Fibroblast of lung (primary cell): ENCODE measurements at regions not wholly inside any gene's neighbourhood (a gene's known extent, or its start where the extent isn't known, plus 50 kb on each side); places are given as distances from the start of the nearest gene placed in this dataset.

Experiments
- DNase-seq, 2 donors: peaks; one replicate each; pipeline versions ENCODE4 v3.0.0 to v3.0.0-alpha.2; 2010; ENCODE audit warnings: low read depth in 2 of 2
- H2AFZ ChIP-seq: 2 replicates; pipeline ENCODE4 v1.5.1; 2012; ENCODE audit warnings: low read length, control low read depth, inconsistent platforms
- H3K27ac ChIP-seq: 2 replicates; pipeline ENCODE4 v1.5.1; 2011; ENCODE audit warnings: low read length, control low read depth; ENCODE audit not compliant: insufficient read depth
- H3K27me3 ChIP-seq: 2 replicates; pipeline ENCODE4 v1.5.1; 2011; ENCODE audit warnings: mild to moderate bottlenecking, low read length; ENCODE audit not compliant: control insufficient read depth, insufficient read depth
- H3K36me3 ChIP-seq: 2 replicates; pipeline ENCODE4 v1.5.1; 2011; ENCODE audit warnings: low read length; ENCODE audit not compliant: control insufficient read depth, insufficient read depth
- H3K4me1 ChIP-seq: 2 replicates; pipeline ENCODE4 v1.5.1; 2011; ENCODE audit warnings: low read length; ENCODE audit not compliant: control insufficient read depth, insufficient read depth; ENCODE audit errors: extremely low read depth
- H3K4me2 ChIP-seq: 2 replicates; pipeline ENCODE4 v1.5.1; 2011; ENCODE audit warnings: low read length, control low read depth; ENCODE audit not compliant: insufficient read depth; ENCODE audit errors: extremely low read depth
- H3K4me3 ChIP-seq, 4 experiments: fragments of 200-600 bp in 1 of 4; sonication (generic) in 1 of 4; replicated peaks in 1 of 4; 2 replicates each; pipeline ENCODE4 v1.5.1; 2011 to 2016; ENCODE audit warnings: low read length in 4 of 4, low read depth in 3 of 4, mild to moderate bottlenecking in 3 of 4, control low read depth in 2 of 4, inconsistent platforms in 1 of 4, mixed read lengths in 1 of 4; ENCODE audit not compliant: insufficient read depth in 1 of 4; ENCODE audit errors: control extremely low read depth in 1 of 4
- H3K79me2 ChIP-seq: 2 replicates; pipeline ENCODE4 v1.5.1; 2012; ENCODE audit warnings: mild to moderate bottlenecking, low read length, inconsistent platforms; ENCODE audit not compliant: control insufficient read depth, insufficient read depth
- H3K9ac ChIP-seq: 2 replicates; pipeline ENCODE4 v1.5.1; 2011; ENCODE audit warnings: mild to moderate bottlenecking, low read length, control low read depth; ENCODE audit not compliant: insufficient read depth
- H3K9me3 ChIP-seq: 2 replicates; pipeline ENCODE4 v1.5.1; 2012; ENCODE audit warnings: low read depth, low read length; ENCODE audit not compliant: control insufficient read depth, insufficient read depth
- H4K20me1 ChIP-seq: 2 replicates; pipeline ENCODE4 v1.5.1; 2011; ENCODE audit warnings: low read length; ENCODE audit not compliant: control insufficient read depth, insufficient read depth; ENCODE audit errors: extremely low read depth
- EZH2 ChIP-seq: IDR thresholded peaks from 2 replicates; pipeline ENCODE4 v1.5.1; 2012; ENCODE audit warnings: low read length, control low read depth, mild to moderate bottlenecking; ENCODE audit errors: missing control alignments
- TF ChIP-seq, protein P1 (sequence below), 2 donors: IDR thresholded peaks in 1 of 2; conservative IDR thresholded peaks in 1 of 2; 1 replicate in 1 of 2; 2 replicates in 1 of 2; pipeline ENCODE4 v1.5.1; 2011 to 2012; ENCODE audit warnings: low read length in 2 of 2, control low read depth in 1 of 2, inconsistent platforms in 1 of 2, low read depth in 1 of 2, mild to moderate bottlenecking in 1 of 2

DNA sequence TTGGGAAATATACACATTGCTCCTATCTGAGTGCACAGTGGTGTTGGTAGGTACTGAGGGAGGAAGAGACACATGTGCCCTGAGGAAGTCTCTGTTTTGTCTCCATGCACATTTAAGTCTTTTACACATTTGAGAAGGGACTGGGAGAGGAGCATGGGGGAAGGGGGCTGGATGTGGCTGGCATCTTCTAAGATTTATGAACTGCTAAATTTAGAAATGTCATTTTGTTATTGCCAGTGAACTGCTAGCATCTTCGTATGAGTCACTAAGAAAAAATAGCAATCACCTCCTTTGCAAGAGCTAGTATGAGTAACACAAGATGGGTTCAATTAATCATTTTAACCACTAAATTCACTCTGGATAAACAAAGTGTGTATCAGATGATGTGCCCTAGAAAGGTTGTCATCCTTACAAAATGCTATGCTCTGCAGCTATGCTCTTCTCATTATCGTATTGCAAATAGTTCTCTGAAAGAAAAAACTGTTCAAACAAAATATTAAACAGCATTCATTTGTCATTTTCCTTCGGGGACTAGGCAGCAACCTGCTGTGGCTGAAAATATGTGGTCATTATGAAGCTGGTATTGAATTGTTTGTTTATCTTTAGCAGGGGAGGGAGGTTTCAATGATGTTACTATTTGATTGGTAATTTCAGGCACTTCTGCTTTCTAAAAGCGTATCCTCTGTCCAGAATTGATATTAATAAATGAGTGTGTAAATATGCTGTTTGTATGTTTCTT, 236.5 kb downstream of the DMRTA1 start:
- H3K36me3 ChIP-seq = no peaks in the 10 kb centered on the region
- H3K27ac ChIP-seq = peak overlapping the region; percentile 39

DNA sequence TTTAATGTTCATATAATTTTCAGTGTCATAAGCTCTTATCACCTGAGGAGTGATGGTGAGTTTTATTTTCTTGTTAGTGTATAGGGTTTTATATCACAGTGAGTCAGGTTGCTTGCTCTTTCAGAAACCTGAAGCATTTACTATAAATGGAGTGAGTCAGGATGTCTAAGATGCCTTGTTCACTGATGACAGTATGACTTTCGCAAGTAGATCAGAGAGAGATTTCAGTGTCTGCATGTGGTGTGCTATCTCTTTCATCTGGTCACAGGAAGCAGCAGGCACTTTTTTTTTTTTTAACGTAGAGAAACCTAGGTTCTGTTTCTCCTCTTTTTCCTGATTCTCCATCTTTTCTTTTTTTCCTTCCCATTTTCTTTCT, 237.1 kb downstream of the DMRTA1 start:
- Histone ChIP-seq H3K4me1 (peaks cover 7% of the 10 kb centered on the region), H2AFZ (no peak overlapping the region), H3K27ac (peak overlapping the region; percentile 39), H3K4me3 (peak overlapping the region in 1 of 4 experiments; percentile 28), H4K20me1 (no peaks in the 10 kb centered on the region), H3K36me3 (no peaks in the 10 kb centered on the region), H3K27me3 (no peaks in the 10 kb centered on the region), H3K79me2 (no peaks in the 10 kb centered on the region), H3K9me3 (no peaks in the 10 kb centered on the region), H3K4me2 (peak overlapping the region; percentile 76), H3K9ac (no peak overlapping the region)
- TF ChIP-seq, protein P1, sequence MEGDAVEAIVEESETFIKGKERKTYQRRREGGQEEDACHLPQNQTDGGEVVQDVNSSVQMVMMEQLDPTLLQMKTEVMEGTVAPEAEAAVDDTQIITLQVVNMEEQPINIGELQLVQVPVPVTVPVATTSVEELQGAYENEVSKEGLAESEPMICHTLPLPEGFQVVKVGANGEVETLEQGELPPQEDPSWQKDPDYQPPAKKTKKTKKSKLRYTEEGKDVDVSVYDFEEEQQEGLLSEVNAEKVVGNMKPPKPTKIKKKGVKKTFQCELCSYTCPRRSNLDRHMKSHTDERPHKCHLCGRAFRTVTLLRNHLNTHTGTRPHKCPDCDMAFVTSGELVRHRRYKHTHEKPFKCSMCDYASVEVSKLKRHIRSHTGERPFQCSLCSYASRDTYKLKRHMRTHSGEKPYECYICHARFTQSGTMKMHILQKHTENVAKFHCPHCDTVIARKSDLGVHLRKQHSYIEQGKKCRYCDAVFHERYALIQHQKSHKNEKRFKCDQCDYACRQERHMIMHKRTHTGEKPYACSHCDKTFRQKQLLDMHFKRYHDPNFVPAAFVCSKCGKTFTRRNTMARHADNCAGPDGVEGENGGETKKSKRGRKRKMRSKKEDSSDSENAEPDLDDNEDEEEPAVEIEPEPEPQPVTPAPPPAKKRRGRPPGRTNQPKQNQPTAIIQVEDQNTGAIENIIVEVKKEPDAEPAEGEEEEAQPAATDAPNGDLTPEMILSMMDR (conservative IDR thresholded peaks at IDR 0.05 in 1 of 2, IDR thresholded peaks at IDR 0.05 in 1 of 2; ENCODE audit: low read depth in 1 of 2, low read length in 2 of 2) = no peak
- TF ChIP-seq EZH2 = no peak
- DNase-seq = peak; percentile 77 to 81

More for the DNA sequence above, 236.5 kb downstream of the DMRTA1 start:
- Histone ChIP-seq H3K27me3 (no peaks in the 10 kb centered on the region), H2AFZ (no peak overlapping the region), H3K4me3 (peak overlapping the region in 1 of 4 experiments; percentile 28), H3K4me2 (peak overlapping the region; percentile 76), H3K9ac (no peak overlapping the region), H3K79me2 (no peaks in the 10 kb centered on the region), H4K20me1 (no peaks in the 10 kb centered on the region), H3K9me3 (no peaks in the 10 kb centered on the region), H3K4me1 (peaks cover 7% of the 10 kb centered on the region)
- no peak for TF ChIP-seq EZH2
- TF ChIP-seq, protein P1 (conservative IDR thresholded peaks at IDR 0.05 in 1 of 2, IDR thresholded peaks at IDR 0.05 in 1 of 2; ENCODE audit: low read depth in 1 of 2, low read length in 2 of 2) = no peak
- DNase-seq = peak; percentile 90 to 91

DNA sequence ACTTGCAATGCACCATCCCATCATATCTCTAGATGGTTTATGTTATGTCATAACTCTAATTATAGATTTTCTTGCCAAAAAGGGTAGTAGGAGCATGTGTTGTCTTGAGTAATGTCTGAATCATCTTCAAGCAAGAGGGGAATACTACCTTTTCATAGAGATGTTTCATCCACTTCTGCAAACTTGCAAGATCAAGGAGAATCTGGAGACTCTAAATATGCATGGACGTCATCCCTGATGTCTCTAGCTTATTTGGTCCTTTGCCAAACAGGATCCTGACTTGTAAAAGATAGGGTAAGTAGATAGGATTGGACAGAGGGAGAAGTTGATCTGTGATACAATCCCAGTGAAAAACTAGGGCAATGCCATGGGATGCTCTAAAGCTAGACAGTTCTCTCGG, 246.5 kb downstream of the DMRTA1 start:
- Histone ChIP-seq H3K4me1 (peaks cover 3% of the 10 kb centered on the region), H2AFZ (no peak overlapping the region), H3K79me2 (no peaks in the 10 kb centered on the region), H3K36me3 (no peaks in the 10 kb centered on the region), H3K27ac (no peak overlapping the region), H3K9ac (no peak overlapping the region), H3K9me3 (no peaks in the 10 kb centered on the region), H3K4me2 (no peak overlapping the region), H4K20me1 (no peaks in the 10 kb centered on the region), H3K27me3 (no peaks in the 10 kb centered on the region), H3K4me3 (no peak overlapping the region)
- TF ChIP-seq, protein P1 (conservative IDR thresholded peaks at IDR 0.05 in 1 of 2, IDR thresholded peaks at IDR 0.05 in 1 of 2; ENCODE audit: low read depth in 1 of 2, low read length in 2 of 2) = no peak
- TF ChIP-seq EZH2 = no peak
- DNase-seq = peak; percentile 1 to 4
